ENCODE measurements at regions not wholly inside any gene's neighbourhood (a gene's known extent, or its start where the extent isn't known, plus 50 kb on each side); places are given as distances from the start of the nearest gene placed in this dataset.

DNA sequence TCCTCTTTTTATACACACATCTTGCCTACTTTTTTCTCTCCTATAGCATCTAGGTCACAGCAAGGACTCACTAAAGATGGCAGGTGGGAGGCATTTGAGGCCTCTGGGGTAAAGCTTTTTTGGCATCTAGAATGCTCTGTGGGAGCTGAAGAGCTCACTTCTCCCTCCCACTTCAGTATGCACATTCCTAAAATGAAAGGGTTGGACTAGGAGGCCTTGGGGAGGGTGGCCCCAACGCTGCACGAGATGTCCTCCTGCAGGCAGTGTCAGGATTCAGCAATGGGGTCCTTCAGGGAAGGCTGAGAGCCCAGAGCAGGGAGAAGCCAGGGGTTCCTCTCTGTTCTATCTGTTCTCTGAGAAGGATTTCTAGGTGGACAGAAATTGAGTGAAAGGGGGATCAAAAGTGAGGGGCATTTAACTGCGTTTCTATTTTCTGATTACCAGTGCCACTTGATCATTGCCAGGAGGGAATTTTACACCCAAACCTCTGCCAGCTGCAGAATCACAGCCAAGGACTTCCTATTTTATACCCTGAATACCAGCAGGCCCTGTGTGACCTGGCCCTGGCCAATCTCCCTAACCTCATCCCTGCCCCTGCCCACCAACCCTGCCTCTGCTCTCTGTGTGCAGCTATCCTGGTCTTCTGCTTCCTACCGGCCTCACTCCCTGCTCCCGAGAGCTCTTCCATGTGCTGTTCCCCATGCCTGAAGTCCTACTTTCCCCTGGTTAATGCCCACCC is 186.2 kb downstream of the CYP26B1 start:
- TF ChIP-seq, protein P1, sequence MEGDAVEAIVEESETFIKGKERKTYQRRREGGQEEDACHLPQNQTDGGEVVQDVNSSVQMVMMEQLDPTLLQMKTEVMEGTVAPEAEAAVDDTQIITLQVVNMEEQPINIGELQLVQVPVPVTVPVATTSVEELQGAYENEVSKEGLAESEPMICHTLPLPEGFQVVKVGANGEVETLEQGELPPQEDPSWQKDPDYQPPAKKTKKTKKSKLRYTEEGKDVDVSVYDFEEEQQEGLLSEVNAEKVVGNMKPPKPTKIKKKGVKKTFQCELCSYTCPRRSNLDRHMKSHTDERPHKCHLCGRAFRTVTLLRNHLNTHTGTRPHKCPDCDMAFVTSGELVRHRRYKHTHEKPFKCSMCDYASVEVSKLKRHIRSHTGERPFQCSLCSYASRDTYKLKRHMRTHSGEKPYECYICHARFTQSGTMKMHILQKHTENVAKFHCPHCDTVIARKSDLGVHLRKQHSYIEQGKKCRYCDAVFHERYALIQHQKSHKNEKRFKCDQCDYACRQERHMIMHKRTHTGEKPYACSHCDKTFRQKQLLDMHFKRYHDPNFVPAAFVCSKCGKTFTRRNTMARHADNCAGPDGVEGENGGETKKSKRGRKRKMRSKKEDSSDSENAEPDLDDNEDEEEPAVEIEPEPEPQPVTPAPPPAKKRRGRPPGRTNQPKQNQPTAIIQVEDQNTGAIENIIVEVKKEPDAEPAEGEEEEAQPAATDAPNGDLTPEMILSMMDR (IDR thresholded peaks at IDR 0.05), result no peak
- TF ChIP-seq POLR2A (IDR thresholded peaks at IDR 0.05), result no peak

Data from Peyer's patch (tissue), 4 donors.